Renal cortical epithelial cell (primary cell): ENCODE measurements at regions not wholly inside any gene's neighbourhood (a gene's known extent, or its start where the extent isn't known, plus 50 kb on each side); places are given as distances from the start of the nearest gene placed in this dataset.

Experiments used
- DNase-seq: peaks from one replicate; pipeline ENCODE4 v3.0.0-alpha.2; 2011; ENCODE audit warnings: low read depth

GRCh38 chr20:7080472-7080871, 313.0 kb downstream of the BMP2 start:
- no peak for DNase-seq

GRCh38 chr20:7085467-7085866, 318.0 kb downstream of the BMP2 start:
- peak; percentile 6 for DNase-seq

DNA sequence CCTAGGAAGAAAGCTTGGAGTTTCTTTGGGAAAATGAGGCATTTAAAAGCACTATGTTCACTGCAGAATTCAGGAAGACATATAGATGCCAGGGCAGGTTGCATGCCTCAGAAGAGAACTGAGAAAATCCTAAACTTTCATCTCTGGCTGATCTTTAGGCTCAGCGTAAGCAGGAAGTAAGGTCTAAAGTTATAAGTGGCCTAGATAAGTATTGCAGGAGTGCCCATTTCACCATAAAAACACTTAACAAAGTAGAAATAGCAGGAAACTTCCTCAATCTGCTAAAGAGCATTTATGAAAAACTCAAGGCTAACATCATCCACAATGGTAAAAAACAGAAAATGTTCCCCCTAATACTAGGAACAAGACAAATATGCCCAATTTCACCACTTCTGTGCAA, 320.3 kb downstream of the BMP2 start:
- no peak for DNase-seq

DNA sequence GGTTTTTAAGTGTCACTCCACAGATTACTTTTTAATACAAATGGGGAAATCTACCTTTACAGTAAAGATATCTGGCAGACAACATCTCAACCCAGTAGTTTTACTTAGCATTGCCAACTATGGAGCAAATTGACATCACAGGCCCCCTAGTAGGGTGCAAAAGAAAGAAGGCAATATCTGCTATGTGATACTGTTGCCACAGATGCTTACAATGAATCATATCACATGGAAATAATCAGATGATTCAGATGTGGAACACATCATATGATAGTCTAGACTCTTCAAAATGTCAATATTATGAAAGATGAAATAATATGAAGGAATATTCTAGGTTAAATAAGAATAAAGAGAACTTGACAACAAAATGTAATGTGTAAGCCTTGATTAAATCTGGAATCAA, 322.5 kb downstream of the BMP2 start:
- DNase-seq: peak; percentile 1

- DNase-seq: peak; percentile 49
Measured at GRCh38 chr20:7090811-7091210, 323.3 kb downstream of the BMP2 start.

DNA sequence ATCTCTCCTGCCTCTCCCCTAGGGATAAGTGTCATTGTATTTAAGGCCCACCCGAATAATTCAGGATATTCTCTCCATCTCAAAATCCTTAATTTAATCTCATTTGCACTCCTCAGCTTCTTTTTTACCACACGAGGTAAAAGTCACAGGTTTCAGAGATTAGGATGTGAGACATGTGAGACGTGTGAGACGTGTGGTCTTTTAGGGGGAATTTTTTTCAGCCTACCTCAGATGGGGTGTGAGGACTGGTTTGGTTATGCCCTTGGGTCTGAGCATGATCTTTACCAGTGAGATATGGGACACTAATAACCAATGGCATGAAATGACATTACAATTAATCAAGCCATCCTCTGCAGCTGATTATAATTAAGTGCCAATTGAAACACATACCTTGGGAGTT, 324.2 kb downstream of the BMP2 start:
- DNase-seq: no peak

GRCh38 chr20:7094438-7094997, 327.0 kb downstream of the BMP2 start:
- DNase-seq: peak; percentile 62

DNA sequence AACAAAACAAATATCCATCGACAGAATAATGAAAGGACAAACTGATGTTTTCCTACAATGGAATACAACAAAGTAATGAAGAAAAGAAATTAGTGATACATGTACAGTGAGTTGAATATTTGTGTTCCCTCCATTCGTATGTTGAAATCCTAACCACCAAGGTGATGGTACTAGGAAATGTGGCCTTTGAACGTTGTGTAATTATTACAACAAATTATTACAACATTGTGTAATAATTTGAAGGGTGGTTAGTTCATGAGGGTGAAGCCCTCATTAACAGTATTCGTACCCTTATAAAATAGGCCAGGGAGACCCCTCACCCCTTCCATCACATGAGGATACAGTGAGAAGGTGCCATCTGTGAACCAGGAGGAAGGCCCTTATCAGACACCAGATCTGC, 339.4 kb downstream of the BMP2 start:
- DNase-seq: no peak

DNA sequence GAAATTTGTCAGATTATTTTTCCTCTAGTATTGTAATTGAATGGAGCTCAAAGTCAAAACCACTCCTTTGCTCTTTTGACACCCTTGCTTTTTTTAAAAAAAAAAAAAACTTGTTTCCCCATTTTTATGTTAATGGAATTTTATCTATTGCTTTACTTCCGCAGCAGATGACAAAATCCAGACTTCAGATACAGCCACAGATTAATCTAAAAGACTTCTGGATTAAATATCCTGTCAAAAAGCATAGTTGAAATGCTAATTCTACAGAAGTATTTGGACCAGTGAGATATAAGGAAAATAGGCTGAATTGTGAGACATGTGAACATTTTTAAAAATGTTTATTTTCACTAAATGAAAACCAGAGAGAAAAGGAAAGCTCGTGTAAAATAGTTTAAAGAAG, 341.4 kb downstream of the BMP2 start:
- no peak for DNase-seq

DNA sequence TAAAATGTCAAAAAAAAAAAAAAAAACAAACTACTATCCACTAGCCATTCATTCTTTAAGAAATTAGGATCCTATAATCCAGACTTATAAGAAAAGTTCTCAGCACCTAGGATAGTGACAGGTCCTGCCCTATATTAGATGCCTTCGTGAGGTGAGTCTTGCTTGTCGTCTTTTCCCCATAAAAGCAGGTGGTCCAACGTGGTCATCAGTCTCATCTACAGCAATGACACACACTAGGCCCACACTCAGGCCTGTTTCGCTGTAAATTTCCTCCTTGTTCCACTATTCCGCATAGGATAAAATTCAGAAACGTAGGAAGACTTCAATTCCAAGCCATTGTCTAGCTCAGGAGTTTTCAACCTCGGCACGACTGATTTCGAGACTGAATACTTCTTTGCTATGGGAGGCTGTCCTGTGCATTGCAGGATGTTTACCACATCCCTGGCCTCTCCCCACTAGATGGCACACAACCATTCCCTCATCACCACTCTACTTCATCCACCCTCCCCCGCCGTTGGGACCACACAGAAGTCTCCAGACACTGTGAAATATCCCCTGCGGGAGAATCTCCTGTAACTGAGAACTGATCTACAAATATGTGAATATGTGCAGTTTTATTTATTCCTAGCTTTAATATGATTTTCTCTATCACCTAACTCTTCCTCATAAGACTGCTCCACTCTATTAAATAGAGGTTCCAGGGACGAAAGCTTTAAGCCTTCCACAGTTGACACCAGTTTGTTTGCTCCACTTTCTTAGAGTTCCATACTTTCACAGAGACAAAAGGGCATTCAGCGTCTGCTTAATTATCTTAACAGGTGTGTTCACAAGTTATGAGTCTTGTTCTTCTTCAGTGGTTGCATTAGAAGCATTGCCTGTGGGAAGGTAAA, 346.3 kb downstream of the BMP2 start:
- DNase-seq: peak; percentile 44

GRCh38 chr20:7123457-7123856, 356.0 kb downstream of the BMP2 start:
- DNase-seq: no peak

- no peak for DNase-seq
Measured at GRCh38 chr20:7124120-7124519, 356.6 kb downstream of the BMP2 start.

DNA sequence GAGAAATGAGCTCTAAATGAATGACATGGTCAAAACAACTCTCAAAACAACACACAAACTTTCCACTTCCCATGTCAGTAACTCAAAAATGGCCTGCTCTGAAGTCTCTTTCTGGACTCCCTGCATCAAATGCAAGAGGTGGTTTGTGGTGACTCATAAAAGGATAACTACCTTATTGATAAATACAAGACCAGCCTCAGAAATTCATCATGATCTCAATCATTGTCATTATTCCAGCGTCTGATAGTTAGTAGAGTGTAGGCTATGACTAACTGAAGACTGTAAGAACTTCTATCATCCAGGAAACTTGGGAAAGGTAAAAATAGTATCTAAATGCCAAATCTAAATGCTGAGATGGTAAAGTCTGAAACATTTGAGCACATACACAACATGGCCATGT, 369.4 kb downstream of the BMP2 start:
- no peak for DNase-seq

DNA sequence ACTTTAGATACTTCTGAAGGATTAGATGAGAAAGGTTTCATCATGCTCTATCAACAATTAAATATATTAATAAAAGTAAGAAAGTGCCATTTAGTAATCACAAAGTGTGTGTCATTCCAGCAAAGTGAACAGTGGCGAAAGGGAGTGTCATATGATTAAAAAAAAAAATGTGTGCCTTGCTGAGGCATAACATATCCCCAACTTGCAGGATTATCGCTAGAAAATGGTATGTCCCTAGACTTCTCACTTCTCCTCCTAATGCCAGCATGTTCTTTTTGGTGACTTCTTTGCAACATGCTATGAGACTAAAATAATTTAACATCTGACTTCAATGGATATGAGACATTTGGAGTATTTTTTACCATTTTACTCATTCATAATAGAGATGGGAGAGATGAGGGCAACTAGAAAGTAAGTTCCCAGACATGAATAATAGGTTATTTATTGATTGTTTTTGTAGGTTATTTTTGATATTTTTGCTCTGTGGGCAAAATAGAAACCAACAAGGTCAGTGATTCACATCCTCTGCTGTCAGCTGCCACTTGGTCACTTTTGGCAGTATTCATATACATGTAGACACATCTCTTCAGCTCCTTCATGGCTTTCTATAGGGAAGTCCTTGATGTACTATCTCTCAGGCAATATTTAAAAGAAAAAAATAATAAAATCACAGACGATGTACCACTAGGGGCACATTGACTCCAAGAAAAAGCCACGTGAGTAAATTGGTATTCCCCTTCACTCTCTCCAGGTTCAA, 370.1 kb downstream of the BMP2 start:
- no peak for DNase-seq

DNA sequence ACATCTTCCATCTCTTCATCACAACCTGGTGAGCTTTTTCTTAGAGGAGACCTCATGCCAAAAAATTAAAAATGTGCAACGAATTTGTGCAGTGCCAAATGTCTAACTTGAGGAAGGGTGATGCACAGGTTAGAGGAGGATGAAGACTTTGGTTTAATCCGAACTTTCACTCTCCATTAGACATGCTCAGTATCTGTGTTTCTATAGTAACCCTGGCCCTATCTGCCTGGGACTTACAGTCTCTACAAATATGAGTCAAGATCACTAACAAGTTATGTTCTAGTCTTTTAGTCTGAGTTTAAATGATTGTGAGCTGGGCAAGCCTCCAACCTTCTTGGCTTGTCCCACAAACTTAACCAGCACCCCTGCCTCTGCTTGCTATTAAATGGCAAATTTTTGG, 377.0 kb downstream of the BMP2 start:
- DNase-seq: no peak

- no peak for DNase-seq
Measured at GRCh38 chr20:7146552-7147219, 379.2 kb downstream of the BMP2 start.

DNA sequence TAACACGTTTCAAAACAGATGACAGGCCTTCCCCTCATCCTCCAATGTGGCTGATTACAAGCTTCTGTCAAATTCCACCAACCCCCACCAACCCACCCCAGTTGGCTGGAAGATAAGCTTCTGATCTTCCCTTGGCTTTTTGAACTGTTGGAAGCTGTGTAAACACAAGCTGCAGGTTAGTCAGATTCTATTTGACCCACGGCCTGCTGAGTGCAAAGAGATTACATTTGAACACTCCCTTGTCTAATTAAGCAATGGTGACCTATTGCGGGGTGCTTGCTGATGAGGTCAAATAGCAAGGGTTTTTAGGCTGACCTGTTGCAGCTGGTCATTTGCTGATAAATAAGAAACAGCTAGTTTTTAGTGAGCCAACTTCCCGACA, 379.7 kb downstream of the BMP2 start:
- no peak for DNase-seq

GRCh38 chr20:7151676-7152470, 384.4 kb downstream of the BMP2 start:
- peak; percentile 26 for DNase-seq

DNA sequence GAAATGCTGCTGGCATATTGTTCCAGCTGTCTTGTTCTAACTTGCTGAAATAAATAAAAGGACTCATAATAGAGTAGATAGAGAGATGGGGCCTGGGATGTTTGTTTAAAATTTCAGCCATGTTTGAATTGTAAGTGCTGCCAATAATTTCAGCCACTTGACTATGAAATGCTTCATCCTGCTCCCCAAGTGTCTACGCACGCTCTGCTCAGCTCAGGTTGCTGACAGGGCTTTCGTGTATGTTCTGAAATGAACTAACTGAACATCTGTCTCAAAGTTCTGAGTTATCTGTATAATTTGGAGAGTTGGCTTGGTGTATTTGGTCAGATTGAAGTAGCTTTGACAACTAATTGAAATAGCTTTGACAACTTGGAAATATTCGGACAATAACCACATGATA, 387.8 kb downstream of the BMP2 start:
- DNase-seq: no peak

DNA sequence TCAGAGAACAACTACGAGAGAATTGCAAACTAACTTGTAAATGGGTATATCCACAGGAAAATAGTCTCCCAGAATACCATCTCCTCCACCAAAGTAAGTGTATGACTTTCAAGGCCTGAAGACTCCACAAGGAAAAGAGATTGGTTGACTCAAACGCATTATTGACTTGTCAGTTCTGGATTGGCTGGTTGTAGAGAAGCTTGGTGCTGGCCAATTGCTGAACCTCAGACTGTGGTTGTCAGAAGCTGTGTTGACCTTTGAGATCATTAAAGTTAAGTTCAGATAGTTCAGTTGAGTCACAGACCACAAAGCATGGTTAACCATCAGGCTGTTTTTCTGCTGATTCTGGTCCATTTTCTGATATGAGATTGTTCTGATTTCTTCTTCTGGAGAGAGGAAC, 388.3 kb downstream of the BMP2 start:
- peak; percentile 47 for DNase-seq

- DNase-seq: no peak
Measured at GRCh38 chr20:7159903-7160302, 392.4 kb downstream of the BMP2 start.

DNA sequence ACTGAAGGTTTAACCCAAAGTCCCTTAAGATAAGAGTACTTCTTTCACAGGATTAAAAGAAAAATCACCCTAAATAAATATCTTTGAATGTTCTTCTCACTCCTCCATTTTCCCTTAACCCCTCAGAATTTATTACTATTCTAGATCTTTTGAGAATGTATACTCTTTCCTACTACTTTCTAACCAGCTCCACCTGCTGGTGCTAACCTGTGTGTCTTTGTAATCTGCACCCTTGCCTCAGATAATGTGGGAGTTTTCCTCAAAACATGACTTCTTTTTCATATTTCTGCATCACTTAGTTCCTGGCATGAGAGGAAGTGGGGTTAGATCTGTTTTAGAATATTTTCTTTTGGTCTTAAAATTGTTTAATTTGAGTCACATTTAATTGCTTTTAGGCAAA, 394.2 kb downstream of the BMP2 start:
- DNase-seq: peak; percentile 32
